HG03520 (cell line): ENCODE measurements at regions not wholly inside any gene's neighbourhood (a gene's known extent, or its start where the extent isn't known, plus 50 kb on each side); places are given as distances from the start of the nearest gene placed in this dataset.

Experiments
- ATAC-seq: cut with Tn5 transposase; IDR thresholded peaks from one replicate; pipeline ENCODE4 v1.9.1; 2021; ENCODE audit warnings: mild to moderate bottlenecking, moderate library complexity; ENCODE audit not compliant: unreplicated experiment

GRCh38 chrX:134172588-134173259, 64.3 kb upstream of the CCDC160 start:
- peak; percentile 34 for ATAC-seq

- ATAC-seq = no peak
Observed at GRCh38 chrX:134173541-134174272, 63.3 kb upstream of the CCDC160 start.

GRCh38 chrX:134174273-134174660, 62.7 kb upstream of the CCDC160 start:
- no peak for ATAC-seq

GRCh38 chrX:134174859-134175258, 62.1 kb upstream of the CCDC160 start:
- ATAC-seq = no peak

GRCh38 chrX:134177527-134177926, 59.5 kb upstream of the CCDC160 start:
- no peak for ATAC-seq

GRCh38 chrX:134180601-134181274, 56.2 kb upstream of the CCDC160 start:
- no peak for ATAC-seq

GRCh38 chrX:134181275-134181660, 55.7 kb upstream of the CCDC160 start:
- no peak for ATAC-seq

- no peak for ATAC-seq
Observed at GRCh38 chrX:134183665-134184064, 53.3 kb upstream of the CCDC160 start.

- ATAC-seq = no peak
Observed at GRCh38 chrX:134184936-134185335, 52.0 kb upstream of the CCDC160 start.

GRCh38 chrX:134186362-134187121, 50.4 kb upstream of the CCDC160 start:
- peak; percentile 81 for ATAC-seq
